Stimulated activated CD4-positive, alpha-beta T cell treated with anti-CD3 and anti-CD28 coated beads, Interleukin-4, amount 100 ng/mL, for 4 hours (primary cell): ENCODE measurements at regions not wholly inside any gene's neighbourhood (a gene's known extent, or its start where the extent isn't known, plus 50 kb on each side); places are given as distances from the start of the nearest gene placed in this dataset.
"Not testable (repeated sequence)": the region's sequence is repeated elsewhere in the genome, so short reads cannot be mapped to it uniquely, and the experiment has no call there.

Source experiments
- DNase-seq, 2 experiments: peaks; one replicate each; pipeline ENCODE4 v3.0.0-alpha.2; 2020

- DNase-seq, result no peak
These were observed 121.9 kb upstream of the TSC22D1 start for GRCh38 chr13:44698066-44698465.

- no peak for DNase-seq
These were observed 120.9 kb upstream of the TSC22D1 start for GRCh38 chr13:44697058-44697457.

GRCh38 chr13:44695520-44695919, 119.4 kb upstream of the TSC22D1 start:
- DNase-seq, result no peak

- no peak for DNase-seq
These were observed 118.7 kb upstream of the TSC22D1 start for GRCh38 chr13:44694842-44695241.

- DNase-seq, result no peak
These were observed 118.2 kb upstream of the TSC22D1 start for GRCh38 chr13:44694291-44694690.

GRCh38 chr13:44693156-44693764, 117.1 kb upstream of the TSC22D1 start:
- no peak for DNase-seq

GRCh38 chr13:44692173-44692713, 116.1 kb upstream of the TSC22D1 start:
- DNase-seq, result no peak

GRCh38 chr13:44690376-44690775, 114.2 kb upstream of the TSC22D1 start:
- DNase-seq, result no peak

GRCh38 chr13:44688652-44689051, 112.5 kb upstream of the TSC22D1 start:
- no peak for DNase-seq

GRCh38 chr13:44686531-44686934, 110.4 kb upstream of the TSC22D1 start:
- DNase-seq, result no peak

GRCh38 chr13:44685641-44686040, 109.5 kb upstream of the TSC22D1 start:
- DNase-seq, result no peak

GRCh38 chr13:44682416-44682815, 106.3 kb upstream of the TSC22D1 start:
- not testable (repeated sequence) for DNase-seq

GRCh38 chr13:44680746-44681355, 104.7 kb upstream of the TSC22D1 start:
- DNase-seq, result no peak

GRCh38 chr13:44679597-44679996, 103.5 kb upstream of the TSC22D1 start:
- no peak for DNase-seq

GRCh38 chr13:44678197-44678596, 102.1 kb upstream of the TSC22D1 start:
- DNase-seq, result no peak

GRCh38 chr13:44676534-44676933, 100.4 kb upstream of the TSC22D1 start:
- DNase-seq, result no peak

GRCh38 chr13:44669534-44669933, 93.4 kb upstream of the TSC22D1 start:
- DNase-seq, result no peak

- no peak for DNase-seq
These were observed 92.6 kb upstream of the TSC22D1 start for GRCh38 chr13:44668688-44669087.

- DNase-seq, result no peak
These were observed 91.8 kb upstream of the TSC22D1 start for GRCh38 chr13:44667943-44668342.

GRCh38 chr13:44666538-44666937, 90.4 kb upstream of the TSC22D1 start:
- not testable (repeated sequence) for DNase-seq

- DNase-seq, result no peak
These were observed 88.2 kb upstream of the TSC22D1 start for GRCh38 chr13:44664308-44664707.

GRCh38 chr13:44662515-44662914, 86.4 kb upstream of the TSC22D1 start:
- DNase-seq, result no peak

- no peak for DNase-seq
These were observed 85.8 kb upstream of the TSC22D1 start for GRCh38 chr13:44661936-44662335.

- no peak for DNase-seq
These were observed 83.9 kb upstream of the TSC22D1 start for GRCh38 chr13:44660050-44660449.
